ENCODE measurements at regions not wholly inside any gene's neighbourhood (a gene's known extent, or its start where the extent isn't known, plus 50 kb on each side); places are given as distances from the start of the nearest gene placed in this dataset.

DNA sequence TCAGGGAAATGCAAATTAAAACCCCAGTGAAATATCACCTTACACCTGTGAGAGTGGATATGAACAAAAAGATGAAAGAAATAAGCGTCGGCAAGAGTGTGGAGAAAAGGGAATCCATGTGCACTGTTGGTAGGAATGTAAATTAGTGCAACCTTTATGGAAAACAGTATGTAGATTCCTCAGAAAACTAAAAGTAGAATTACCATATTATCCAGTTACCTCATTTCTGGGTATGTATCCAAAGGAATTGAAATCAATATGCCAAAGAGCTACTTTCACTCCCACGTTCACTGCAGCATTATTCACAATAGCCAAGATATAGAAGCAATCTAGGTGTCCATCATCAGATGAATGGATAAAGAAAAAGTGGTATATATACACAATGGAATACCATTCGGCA lies 246.0 kb upstream of the ARHGAP20 start:
- ATAC-seq (no peak), DNase-seq (no peak)
- Histone ChIP-seq H3K4me1 (ENCODE audit: low read depth) (no peaks in the 10 kb centered on the region), H3K9me3 (no peaks in the 10 kb centered on the region), H3K4me3 (no peak overlapping the region), H3K36me3 (ENCODE audit: low read depth) (no peaks in the 10 kb centered on the region)
- intact Hi-C loops (cut with DNase I, micrococcal nuclease), result no loop called here
- TF ChIP-seq, protein P1, sequence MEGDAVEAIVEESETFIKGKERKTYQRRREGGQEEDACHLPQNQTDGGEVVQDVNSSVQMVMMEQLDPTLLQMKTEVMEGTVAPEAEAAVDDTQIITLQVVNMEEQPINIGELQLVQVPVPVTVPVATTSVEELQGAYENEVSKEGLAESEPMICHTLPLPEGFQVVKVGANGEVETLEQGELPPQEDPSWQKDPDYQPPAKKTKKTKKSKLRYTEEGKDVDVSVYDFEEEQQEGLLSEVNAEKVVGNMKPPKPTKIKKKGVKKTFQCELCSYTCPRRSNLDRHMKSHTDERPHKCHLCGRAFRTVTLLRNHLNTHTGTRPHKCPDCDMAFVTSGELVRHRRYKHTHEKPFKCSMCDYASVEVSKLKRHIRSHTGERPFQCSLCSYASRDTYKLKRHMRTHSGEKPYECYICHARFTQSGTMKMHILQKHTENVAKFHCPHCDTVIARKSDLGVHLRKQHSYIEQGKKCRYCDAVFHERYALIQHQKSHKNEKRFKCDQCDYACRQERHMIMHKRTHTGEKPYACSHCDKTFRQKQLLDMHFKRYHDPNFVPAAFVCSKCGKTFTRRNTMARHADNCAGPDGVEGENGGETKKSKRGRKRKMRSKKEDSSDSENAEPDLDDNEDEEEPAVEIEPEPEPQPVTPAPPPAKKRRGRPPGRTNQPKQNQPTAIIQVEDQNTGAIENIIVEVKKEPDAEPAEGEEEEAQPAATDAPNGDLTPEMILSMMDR (IDR thresholded peaks at IDR 0.05), result no peak

DNA sequence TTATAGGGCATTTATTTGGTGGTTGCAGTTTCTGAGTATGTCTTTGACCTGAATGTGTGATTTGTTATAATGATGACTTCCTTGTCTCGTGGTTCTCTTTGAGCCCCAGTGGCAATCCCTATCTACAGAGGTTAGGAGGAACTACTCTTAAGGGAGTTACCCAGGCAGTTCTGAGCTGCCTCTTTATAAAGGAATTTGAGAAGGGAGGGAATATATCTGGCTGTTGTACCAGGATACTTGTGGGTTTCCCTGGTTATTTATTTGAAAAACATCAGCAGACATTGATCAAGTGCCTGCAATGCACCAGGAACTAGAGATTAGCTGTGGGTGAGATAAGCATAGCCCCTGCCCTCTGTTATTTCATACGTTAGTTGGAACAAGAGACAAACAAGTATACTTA lies 243.5 kb upstream of the ARHGAP20 start:
- DNase-seq (no peak), ATAC-seq (no peak)
- Histone ChIP-seq H3K9me3 (no peaks in the 10 kb centered on the region), H3K4me3 (no peak overlapping the region), H3K36me3 (ENCODE audit: low read depth) (no peaks in the 10 kb centered on the region), H3K4me1 (ENCODE audit: low read depth) (no peaks in the 10 kb centered on the region)
- intact Hi-C loops (cut with DNase I, micrococcal nuclease), result no loop called here
- TF ChIP-seq, protein P1 (IDR thresholded peaks at IDR 0.05), result no peak

DNA sequence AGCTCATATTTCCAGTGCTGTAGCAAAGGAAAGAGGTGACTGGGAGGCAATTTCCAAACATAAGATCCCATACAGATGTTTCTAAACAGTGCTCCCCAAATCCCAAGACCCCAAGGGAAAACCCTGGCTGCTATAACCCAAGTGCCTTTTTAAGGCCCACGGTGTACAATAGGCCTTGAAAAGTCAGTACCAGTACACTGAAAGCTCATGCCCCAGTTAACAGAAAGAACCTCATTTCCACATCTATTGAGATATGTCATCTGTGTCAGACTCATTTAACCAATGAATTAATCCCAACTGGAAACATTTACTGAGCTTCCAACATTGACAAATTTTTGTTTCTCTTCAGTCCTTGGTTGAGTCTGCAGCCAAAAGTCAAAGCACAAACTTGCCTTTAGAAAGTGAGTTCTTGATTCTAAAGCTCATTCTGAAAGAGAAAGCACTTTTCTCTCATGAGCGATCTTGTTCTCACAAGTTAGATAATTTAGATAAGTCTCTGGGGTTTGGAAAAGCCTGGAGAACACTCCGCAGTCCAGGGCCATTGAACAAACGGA lies 239.8 kb upstream of the ARHGAP20 start:
- intact Hi-C loops (cut with DNase I, micrococcal nuclease), result no loop called here
- Histone ChIP-seq H3K4me1 (ENCODE audit: low read depth) (no peaks in the 10 kb centered on the region), H3K36me3 (ENCODE audit: low read depth) (no peaks in the 10 kb centered on the region), H3K4me3 (no peak overlapping the region), H3K9me3 (no peaks in the 10 kb centered on the region)
- peak; percentile 16 for ATAC-seq
- TF ChIP-seq, protein P1 (IDR thresholded peaks at IDR 0.05), result no peak
- DNase-seq, result no peak

DNA sequence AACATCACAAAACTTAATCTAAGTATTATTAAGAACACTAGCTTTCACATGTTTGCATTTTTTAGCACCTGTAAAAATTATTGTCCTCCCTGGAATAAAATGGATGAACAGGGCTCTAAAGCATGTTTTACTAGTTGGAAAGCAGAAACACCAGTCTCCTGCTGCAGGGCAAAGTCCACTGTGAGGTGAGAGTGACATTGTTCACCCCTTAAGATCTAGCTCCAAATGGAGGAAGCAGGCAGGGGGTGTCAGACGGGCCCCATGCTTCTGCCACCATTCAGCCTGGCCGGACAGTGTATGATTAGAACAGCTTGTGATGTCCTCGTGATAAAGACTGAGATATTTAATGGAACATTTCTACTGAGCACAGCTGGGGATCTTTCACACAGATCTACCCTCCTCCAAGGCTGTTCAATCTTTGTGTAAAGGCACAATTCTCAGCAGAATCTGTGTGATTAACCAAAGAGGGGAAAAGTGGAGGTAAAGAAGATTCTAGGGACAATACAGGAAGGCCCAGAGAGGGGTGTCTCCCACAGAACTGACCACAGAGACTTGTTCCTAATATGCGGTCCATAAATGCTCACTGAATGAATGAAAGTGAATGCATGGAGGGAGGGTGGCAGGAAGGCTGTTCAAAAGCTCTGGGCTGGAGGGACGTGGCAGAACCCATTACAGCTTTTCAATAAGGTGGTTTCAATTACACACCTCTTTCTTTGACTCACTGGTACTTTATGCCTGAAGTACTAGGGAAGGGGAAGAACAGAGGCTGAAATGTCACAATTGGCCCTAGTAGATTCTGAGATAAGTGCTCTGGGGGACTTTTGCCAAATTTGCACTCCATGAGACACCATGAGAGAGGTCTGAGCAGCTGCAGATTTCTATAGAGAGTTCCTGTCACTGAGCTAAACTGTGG lies 239.1 kb upstream of the ARHGAP20 start:
- intact Hi-C loops (cut with DNase I, micrococcal nuclease), result no loop called here
- Histone ChIP-seq H3K4me3 (no peak overlapping the region), H3K9me3 (no peaks in the 10 kb centered on the region), H3K36me3 (ENCODE audit: low read depth) (no peaks in the 10 kb centered on the region), H3K4me1 (ENCODE audit: low read depth) (no peaks in the 10 kb centered on the region)
- TF ChIP-seq, protein P1 (IDR thresholded peaks at IDR 0.05), result no peak
- DNase-seq (peak in 2 of 3 donors; percentile 6 to 20), ATAC-seq (no peak)

GRCh38 chr11:110948112-110948511 lies 235.9 kb upstream of the ARHGAP20 start:
- Histone ChIP-seq H3K4me3 (no peak overlapping the region), H3K36me3 (ENCODE audit: low read depth) (no peaks in the 10 kb centered on the region), H3K4me1 (ENCODE audit: low read depth) (no peaks in the 10 kb centered on the region), H3K9me3 (no peaks in the 10 kb centered on the region)
- intact Hi-C loops (cut with DNase I, micrococcal nuclease), result no loop called here
- TF ChIP-seq, protein P1 (IDR thresholded peaks at IDR 0.05), result no peak
- no peak for DNase-seq
- no peak for ATAC-seq
